Activated CD4-positive, alpha-beta memory T cell treated with anti-CD3 and anti-CD28 coated beads for 36 hours (primary cell): ENCODE measurements at regions not wholly inside any gene's neighbourhood (a gene's known extent, or its start where the extent isn't known, plus 50 kb on each side); places are given as distances from the start of the nearest gene placed in this dataset.

Source experiments
- CTCF ChIA-PET: fragments of 350-600 bp; sonication (Branson Sonifier 250); formaldehyde crosslinking; loops from one replicate; lab custom pipeline; 2021; ENCODE audit warnings: antibody characterized with exemption, inconsistent platforms; lab: Charles Lee
- POLR2A ChIA-PET: fragments of 350-600 bp; sonication (Branson Sonifier 250); formaldehyde crosslinking; loops from one replicate; lab custom pipeline; 2021; ENCODE audit warnings: antibody characterized with exemption; lab: Charles Lee
- DNase-seq: peaks from one replicate; pipeline ENCODE4 v3.0.0-alpha.2; 2020
- H3K27ac Mint-ChIP-seq: one replicate; pipeline ENCODE4 v1.8.0; 2021; ENCODE audit warnings: mixed read lengths
- H3K27me3 Mint-ChIP-seq: one replicate; pipeline ENCODE4 v1.8.0; 2021; ENCODE audit warnings: mixed read lengths
- H3K36me3 Mint-ChIP-seq: one replicate; pipeline ENCODE4 v1.8.0; 2021; ENCODE audit warnings: mixed read lengths
- H3K4me1 Mint-ChIP-seq: one replicate; pipeline ENCODE4 v1.8.0; 2021; ENCODE audit warnings: low read depth, mixed read lengths
- H3K4me3 Mint-ChIP-seq: one replicate; pipeline ENCODE4 v1.8.0; 2021; ENCODE audit warnings: mild to moderate bottlenecking, mixed read lengths
- H3K9me3 Mint-ChIP-seq: one replicate; pipeline ENCODE4 v1.8.0; 2021; ENCODE audit warnings: mixed read lengths
- intact Hi-C: fragments of 100-400 bp; cut with micrococcal nuclease; formaldehyde crosslinking; loops from one replicate; pipeline ENCODE4 v1.15.1; 2023

DNA sequence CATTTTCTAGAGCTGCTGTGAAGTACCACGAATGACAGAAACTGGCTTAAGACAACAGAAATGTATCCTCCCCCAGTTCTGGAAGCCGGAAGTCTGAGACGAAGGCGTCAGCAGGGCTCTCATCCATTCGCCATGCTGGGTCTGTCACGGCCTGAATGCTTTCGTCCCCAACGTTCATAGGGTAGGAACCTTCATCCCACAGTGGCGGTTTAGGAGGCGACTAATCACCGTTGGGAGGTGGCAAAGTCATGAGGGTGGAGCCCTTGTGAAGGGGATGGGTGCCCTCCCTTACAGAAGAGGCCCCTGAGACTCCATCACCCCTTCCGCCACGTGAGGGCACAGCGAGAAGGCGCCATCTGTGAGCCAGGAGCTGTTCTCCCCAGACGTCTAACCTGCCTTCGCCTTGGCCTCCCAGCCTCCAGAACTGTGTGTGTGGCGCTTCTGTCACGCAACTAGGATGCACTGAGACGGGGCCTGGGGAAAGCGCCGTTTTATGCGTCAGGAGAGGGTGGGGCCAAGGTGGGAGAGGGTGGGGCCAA is 250.3 kb downstream of the TTLL2 start:
- DNase-seq: no peak
- POLR2A ChIA-PET: no interaction called here
- CTCF ChIA-PET: no interaction called here

DNA sequence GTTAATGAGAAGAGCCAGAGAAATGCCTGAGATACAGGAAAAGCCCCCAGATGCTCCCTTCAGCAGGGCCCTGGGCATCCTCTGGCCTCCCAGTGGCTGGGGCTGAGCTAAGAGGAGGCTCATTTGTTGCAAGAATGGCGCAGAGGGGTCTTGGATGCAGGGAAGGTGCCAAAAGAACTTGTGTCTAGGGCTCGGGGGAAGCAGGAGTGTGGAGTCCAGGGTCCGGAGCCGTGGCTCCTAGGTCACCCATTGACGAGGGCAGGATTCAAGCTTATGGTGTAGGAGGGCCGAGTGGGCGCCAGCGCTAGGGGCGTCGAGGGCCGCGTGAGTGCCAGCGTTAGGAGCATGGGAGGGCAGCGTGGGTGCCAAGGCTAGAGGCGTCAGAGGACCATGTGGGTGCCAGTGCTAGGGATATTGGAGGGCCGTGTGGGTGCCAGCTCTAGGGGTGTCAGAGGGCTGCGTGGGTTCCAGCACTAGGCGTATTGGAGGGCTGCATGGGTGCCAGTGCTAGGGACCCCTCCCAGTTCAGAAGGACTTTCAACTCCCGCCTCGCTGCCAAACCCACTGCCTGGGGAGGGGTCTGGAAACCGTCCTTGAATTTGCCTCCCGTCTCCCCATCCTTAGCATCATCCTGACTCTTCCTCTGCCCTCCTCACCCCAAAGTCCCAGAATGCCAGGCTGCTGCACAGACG is 250.5 kb upstream of the AFDN start:
- Mint-ChIP-seq H3K27me3 (peaks cover 9% of the 10 kb centered on the region), H3K4me3 (no peak overlapping the region), H3K36me3 (no peaks in the 10 kb centered on the region), H3K9me3 (no peaks in the 10 kb centered on the region), H3K27ac (no peak overlapping the region), H3K4me1 (no peaks in the 10 kb centered on the region)
- POLR2A ChIA-PET: no interaction called here
- intact Hi-C loops: no loop called here
- CTCF ChIA-PET: no interaction called here
- no peak for DNase-seq

More for the DNA sequence above, 250.3 kb downstream of the TTLL2 start:
- intact Hi-C loops: no loop called here
- Mint-ChIP-seq H3K4me1 (no peaks in the 10 kb centered on the region), H3K9me3 (no peaks in the 10 kb centered on the region), H3K36me3 (no peaks in the 10 kb centered on the region), H3K27ac (no peak overlapping the region), H3K4me3 (no peak overlapping the region), H3K27me3 (peaks cover 9% of the 10 kb centered on the region)

DNA sequence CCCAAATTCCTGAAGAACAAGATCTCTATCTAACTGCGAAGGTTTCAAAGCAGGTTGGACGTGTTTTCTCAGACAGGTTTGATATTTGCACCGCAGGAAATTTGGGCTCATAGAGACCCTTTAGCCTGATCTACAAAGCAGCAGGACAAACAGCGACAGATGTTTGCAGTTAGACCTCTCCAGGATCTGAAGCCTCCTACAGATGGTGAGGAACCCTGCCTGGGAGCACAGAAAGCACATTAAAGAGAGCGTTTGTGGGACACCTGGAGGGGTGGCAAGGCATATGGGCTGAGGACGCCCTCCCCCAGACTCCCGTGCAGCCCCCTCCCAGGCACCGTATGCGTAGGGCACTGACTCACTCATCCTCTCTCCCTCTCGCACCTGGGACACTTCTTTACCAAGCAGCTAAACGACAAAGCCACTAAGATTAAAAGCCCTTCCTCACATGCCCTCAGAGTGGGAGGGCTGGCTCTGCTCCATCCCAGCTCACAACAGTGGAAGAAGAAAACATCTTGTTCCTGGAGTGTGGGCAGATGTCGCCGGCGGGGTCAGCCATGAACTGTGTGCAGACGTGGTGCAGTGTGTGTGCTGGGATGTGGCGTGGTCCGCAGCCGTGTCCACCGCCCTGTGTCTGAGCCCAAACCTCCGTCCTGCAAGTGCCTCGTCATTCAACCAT is 249.7 kb upstream of the AFDN start:
- intact Hi-C loops: no loop called here
- CTCF ChIA-PET: no interaction called here
- H3K4me1 Mint-ChIP-seq: no peaks in the 10 kb centered on the region
- H3K27ac Mint-ChIP-seq: no peak overlapping the region
- no peak for DNase-seq
- H3K36me3 Mint-ChIP-seq: no peaks in the 10 kb centered on the region
- H3K9me3 Mint-ChIP-seq: no peaks in the 10 kb centered on the region
- H3K27me3 Mint-ChIP-seq: peaks cover 12% of the 10 kb centered on the region
- no peak overlapping the region for H3K4me3 Mint-ChIP-seq
- POLR2A ChIA-PET: no interaction called here

DNA sequence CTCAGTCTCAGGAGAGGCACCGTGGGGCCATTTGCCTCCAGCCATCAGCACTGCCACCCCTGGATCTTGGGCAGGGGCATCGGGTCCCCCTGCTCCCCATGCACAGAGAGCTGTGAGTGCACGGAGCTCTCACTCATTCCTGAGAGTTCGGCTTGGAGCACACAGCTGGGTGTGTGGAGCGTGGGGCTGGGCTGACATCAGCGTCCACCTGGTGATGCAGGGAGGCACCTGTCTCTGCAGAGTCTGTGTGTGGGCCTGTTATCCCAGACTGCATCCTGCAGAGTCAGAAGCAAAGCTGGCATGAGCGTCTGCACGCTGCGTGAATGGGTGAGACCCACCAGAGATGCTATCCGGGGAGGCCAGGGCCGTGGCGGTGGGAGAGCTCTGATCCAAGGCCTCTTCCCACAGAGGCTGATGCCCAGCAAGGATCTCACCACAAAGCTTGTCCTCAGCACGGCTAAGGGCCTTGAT is 248.8 kb upstream of the AFDN start:
- H3K27ac Mint-ChIP-seq: no peak overlapping the region
- POLR2A ChIA-PET: interaction anchor here (1.1 kb wide), 1 partner anchor 10 kb away, joined by 3 read pairs; no protein-coding TSS in a partner anchor
- H3K36me3 Mint-ChIP-seq: no peaks in the 10 kb centered on the region

DNA sequence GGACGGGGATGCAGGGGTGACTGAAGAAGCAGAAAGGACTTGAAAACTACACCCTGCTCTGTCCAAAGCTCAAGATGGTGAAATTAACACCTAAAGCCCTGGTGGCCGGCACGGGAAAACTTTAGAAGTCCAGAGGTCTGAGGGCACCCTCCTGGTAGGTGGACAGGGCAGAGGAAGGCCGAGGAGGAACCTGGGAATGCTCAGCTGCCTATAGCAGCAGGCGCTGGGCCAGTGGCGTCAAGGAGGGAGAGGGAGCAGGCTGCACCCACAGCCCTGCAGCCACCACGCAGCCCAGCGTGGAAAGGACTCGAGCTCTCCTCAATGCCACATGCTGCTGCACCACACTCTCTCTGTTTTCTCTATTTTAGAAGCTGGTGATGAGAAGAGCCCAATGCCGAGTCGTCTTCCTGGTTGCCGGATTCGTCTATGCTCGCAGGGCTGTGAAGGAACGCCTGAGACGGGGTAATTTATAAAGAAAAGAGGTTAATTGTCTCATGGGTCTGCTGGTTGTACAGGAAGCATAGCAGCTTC is 248.3 kb upstream of the AFDN start:
- Mint-ChIP-seq H3K36me3 (no peaks in the 10 kb centered on the region), H3K27ac (no peak overlapping the region), H3K27me3 (peaks cover 12% of the 10 kb centered on the region), H3K9me3 (peaks cover 5% of the 10 kb centered on the region), H3K4me1 (no peaks in the 10 kb centered on the region), H3K4me3 (no peak overlapping the region)
- POLR2A ChIA-PET: interaction anchor here (1.1 kb wide), 1 partner anchor 10 kb away, joined by 3 read pairs; no protein-coding TSS in a partner anchor
- CTCF ChIA-PET: no interaction called here
- DNase-seq: no peak
- intact Hi-C loops: no loop called here

More for the DNA sequence above, 248.8 kb upstream of the AFDN start:
- intact Hi-C loops: no loop called here
- H3K9me3 Mint-ChIP-seq: peaks cover under 1% of the 10 kb centered on the region
- CTCF ChIA-PET: no interaction called here
- H3K4me1 Mint-ChIP-seq: no peaks in the 10 kb centered on the region
- H3K27me3 Mint-ChIP-seq: peaks cover 12% of the 10 kb centered on the region
- DNase-seq: no peak
- no peak overlapping the region for H3K4me3 Mint-ChIP-seq

DNA sequence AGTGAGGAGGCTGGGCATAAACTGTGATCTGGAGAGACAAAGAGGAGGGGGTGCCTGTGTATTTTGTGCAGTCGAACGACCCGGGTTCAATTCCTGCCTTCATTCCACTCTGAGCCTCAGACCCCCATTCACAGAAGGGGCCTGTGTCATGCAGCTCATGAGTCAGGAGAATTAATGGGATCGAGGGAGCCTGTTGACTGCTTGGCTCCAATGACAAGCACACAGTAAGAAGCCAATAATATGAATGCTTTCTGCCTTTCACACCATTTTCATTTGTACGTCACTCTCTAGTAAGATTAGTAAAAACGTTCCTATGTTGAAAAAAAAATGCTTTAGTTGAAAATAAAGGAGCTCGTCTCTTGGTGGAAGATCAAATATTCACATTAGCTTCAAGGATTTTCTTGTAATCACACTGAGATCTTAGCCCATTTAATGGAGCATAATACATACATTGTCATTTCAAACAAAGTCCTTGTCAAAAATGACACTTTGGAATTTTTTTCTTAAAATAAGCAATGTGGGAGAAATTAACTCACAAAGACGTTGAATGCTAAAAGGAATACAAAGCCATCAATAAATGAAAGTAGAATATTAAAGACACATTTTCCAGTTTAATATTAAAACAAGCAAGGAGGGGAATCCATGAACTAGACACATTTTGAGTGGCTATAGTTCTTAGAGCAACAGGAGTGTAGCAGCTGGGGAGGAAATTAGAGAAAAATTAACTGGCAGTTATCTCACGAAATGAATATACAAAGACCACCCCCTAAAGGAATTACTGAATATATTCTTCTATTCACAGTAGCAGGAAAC is 246.7 kb upstream of the AFDN start:
- ChIA-PET POLR2A (no interaction called here), CTCF (interaction anchor here (0.6 kb wide), 1 partner anchor 665 kb away, joined by 3 read pairs; no protein-coding TSS in a partner anchor)
- Mint-ChIP-seq H3K36me3 (no peaks in the 10 kb centered on the region), H3K27ac (no peak overlapping the region), H3K4me1 (no peaks in the 10 kb centered on the region), H3K4me3 (no peak overlapping the region), H3K9me3 (peaks cover 5% of the 10 kb centered on the region), H3K27me3 (peaks cover 12% of the 10 kb centered on the region)
- intact Hi-C loops: no loop called here
- DNase-seq: no peak

DNA sequence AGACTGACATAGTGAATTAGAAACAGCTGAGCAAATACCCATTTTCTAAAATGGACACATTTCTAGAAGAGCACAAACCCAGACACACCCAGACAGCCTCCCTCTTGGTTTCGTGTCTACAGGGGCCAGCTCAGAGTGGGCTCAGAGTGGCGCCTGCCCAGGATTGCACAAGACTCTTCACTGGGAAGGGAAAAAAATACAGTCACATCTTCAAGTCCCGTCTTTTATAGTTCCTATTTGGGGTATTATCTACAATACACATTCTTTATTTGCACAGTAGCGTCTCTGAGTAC is 246.1 kb upstream of the AFDN start:
- Mint-ChIP-seq H3K27ac (no peak overlapping the region), H3K4me3 (no peak overlapping the region), H3K27me3 (peaks cover 16% of the 10 kb centered on the region), H3K9me3 (peaks cover 5% of the 10 kb centered on the region), H3K36me3 (no peaks in the 10 kb centered on the region), H3K4me1 (no peaks in the 10 kb centered on the region)
- ChIA-PET POLR2A (no interaction called here), CTCF (interaction anchor here (0.6 kb wide), 1 partner anchor 666 kb away, joined by 3 read pairs; no protein-coding TSS in a partner anchor)
- no peak for DNase-seq
- intact Hi-C loops: no loop called here

DNA sequence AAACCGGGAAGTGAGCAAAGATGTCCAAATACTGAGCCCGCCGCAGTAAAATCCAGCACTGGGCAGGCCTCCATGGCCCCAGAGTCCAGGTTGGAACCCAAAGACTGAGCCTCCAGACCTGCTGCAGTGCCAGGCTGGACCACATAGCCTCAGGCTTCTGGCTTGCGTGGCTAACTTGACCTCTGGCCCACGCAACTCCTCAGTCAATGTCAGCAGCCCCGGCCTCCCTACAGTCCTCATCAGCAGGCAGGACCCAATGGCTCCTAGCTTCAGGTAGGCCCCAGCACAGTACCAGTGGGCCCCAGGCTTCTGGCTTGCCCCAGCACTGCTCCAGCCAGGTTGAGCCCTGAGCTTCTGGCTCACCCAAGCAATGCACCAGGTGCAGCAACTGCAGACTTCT is 245.1 kb upstream of the AFDN start:
- Mint-ChIP-seq H3K36me3 (no peaks in the 10 kb centered on the region), H3K27me3 (peaks cover 20% of the 10 kb centered on the region), H3K27ac (no peak overlapping the region), H3K4me1 (no peaks in the 10 kb centered on the region), H3K9me3 (peaks cover 5% of the 10 kb centered on the region), H3K4me3 (no peak overlapping the region)
- ChIA-PET POLR2A (no interaction called here), CTCF (no interaction called here)
- intact Hi-C loops: no loop called here
- DNase-seq: no peak

DNA sequence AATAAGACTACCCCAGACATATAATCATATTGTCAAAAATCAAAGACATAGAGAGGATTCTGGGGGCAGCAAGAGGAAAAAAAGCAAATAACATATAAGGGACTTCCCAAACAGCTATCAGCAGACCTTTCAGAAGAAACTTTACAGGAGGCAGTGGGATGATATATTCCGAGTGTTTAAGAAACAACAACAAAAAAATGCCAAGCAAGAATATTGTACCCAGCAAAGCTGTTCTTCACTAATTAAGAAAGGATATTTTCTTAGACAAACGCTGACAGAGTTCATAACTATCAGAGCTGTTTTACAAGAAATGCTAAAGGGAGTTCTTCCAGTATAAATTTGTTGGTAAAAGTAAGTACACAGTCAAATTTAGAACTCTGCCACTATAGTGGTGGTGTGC is 243.3 kb upstream of the AFDN start:
- CTCF ChIA-PET: no interaction called here
- intact Hi-C loops: no loop called here
- Mint-ChIP-seq H3K27me3 (peaks cover 21% of the 10 kb centered on the region), H3K27ac (no peak overlapping the region), H3K9me3 (peaks cover 5% of the 10 kb centered on the region), H3K4me1 (no peaks in the 10 kb centered on the region), H3K4me3 (no peak overlapping the region), H3K36me3 (no peaks in the 10 kb centered on the region)
- POLR2A ChIA-PET: no interaction called here
- no peak for DNase-seq

DNA sequence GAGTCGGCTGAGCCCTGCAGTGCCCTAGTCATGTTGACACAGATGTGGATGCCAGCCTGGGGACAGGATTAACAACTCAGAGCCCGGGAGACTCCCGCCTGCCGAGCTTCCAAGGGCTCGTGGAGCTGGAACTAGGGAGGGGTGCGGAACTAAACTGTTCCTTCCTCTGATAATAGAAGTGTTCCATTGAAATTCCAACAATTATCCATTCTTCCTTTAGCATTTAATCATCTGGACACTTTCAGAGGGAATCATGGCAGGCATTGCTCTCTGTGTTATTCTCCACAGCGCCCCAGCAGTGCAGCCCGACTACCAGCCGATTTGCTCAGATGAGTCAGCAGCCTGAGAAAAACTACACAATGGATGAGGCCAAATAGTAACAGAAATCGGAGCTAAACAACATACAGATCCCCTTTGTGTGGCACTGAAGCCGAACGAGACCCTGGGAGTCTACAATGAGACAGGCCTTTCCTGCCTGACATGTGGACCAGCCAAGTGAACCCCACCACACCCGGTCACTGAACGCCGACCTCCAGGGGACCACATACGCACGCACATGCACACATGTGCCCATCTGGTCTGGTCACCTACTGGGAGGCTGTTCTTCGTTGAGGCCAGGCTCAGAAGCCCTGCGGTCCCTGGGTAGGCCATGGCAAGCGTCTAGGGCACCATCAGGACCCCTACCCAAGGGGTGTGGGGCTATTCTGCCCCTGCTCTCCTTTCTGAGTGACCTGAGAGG is 238.4 kb upstream of the AFDN start:
- Mint-ChIP-seq H3K27ac (no peak overlapping the region), H3K9me3 (peaks cover 6% of the 10 kb centered on the region), H3K27me3 (peaks cover 13% of the 10 kb centered on the region), H3K4me1 (no peaks in the 10 kb centered on the region), H3K36me3 (no peaks in the 10 kb centered on the region), H3K4me3 (no peak overlapping the region)
- ChIA-PET CTCF (no interaction called here), POLR2A (no interaction called here)
- no peak for DNase-seq
- intact Hi-C loops: no loop called here

DNA sequence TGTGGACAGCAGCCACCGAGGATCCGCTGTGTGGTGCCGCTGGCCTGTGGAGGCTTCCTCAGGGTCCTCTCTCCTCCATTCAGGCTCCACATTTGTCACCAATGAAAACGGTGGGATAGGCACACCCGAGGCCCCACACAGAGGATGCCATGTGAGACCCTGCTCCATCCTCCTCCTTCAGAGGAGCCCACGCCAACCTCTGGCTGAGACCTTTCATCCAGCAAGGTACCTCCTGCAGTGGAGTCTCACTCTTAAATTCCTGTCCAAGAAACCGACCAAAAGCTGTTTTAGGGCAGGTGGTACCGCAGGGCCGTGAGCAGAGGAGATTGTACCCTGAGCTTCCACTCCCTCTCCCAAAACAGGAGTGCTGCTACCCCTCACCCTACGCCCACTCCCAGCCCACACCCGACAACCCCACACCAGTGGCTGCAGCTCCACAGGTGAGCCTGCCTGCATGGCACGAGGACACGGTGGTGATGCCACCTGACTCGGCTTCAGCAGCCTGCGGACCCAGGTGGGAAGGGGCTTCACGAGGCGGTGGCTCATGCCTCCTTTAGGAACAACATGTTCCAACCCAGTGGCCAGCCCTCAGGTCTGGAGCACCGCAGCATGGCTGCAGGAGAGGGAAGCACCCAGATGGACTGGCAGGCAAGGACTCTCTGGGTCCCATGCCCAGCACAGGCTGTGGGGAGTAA is 237.6 kb upstream of the AFDN start:
- no peaks in the 10 kb centered on the region for H3K4me1 Mint-ChIP-seq
- intact Hi-C loops: no loop called here
- peaks cover 13% of the 10 kb centered on the region for H3K27me3 Mint-ChIP-seq
- peaks cover 5% of the 10 kb centered on the region for H3K9me3 Mint-ChIP-seq
- H3K27ac Mint-ChIP-seq: no peak overlapping the region
- no peak overlapping the region for H3K4me3 Mint-ChIP-seq
- POLR2A ChIA-PET: no interaction called here
- H3K36me3 Mint-ChIP-seq: no peaks in the 10 kb centered on the region
- CTCF ChIA-PET: no interaction called here
- no peak for DNase-seq
